ENCODE measurements at regions not wholly inside any gene's neighbourhood (a gene's known extent, or its start where the extent isn't known, plus 50 kb on each side); places are given as distances from the start of the nearest gene placed in this dataset.

- H3K27me3 ChIP-seq (ENCODE audit: low read depth) = no peaks in the 10 kb centered on the region
- H3K27ac ChIP-seq (replicated peaks) = no peak overlapping the region
- TF ChIP-seq CTCF (IDR thresholded peaks at IDR 0.05; ENCODE audit: borderline replicate concordance) = no peak
- intact Hi-C loops (cut with micrococcal nuclease) = no loop called here
- H3K4me3 ChIP-seq = no peak overlapping the region
- DNase-seq = no peak
- H3K36me3 ChIP-seq = no peaks in the 10 kb centered on the region
- no peaks in the 10 kb centered on the region for H3K9me3 ChIP-seq (replicated peaks)
- H3K4me1 ChIP-seq = no peaks in the 10 kb centered on the region
Measured at GRCh38 chr13:68051910-68052309, 821.8 kb upstream of the PCDH9 start.

GRCh38 chr13:68050761-68051160, 820.6 kb upstream of the PCDH9 start:
- Histone ChIP-seq H3K4me3 (no peak overlapping the region), H3K9me3 (replicated peaks) (no peaks in the 10 kb centered on the region), H3K4me1 (no peaks in the 10 kb centered on the region), H3K27ac (replicated peaks) (no peak overlapping the region), H3K27me3 (ENCODE audit: low read depth) (no peaks in the 10 kb centered on the region), H3K36me3 (no peaks in the 10 kb centered on the region)
- intact Hi-C loops (cut with micrococcal nuclease) = no loop called here
- no peak for TF ChIP-seq CTCF (IDR thresholded peaks at IDR 0.05; ENCODE audit: borderline replicate concordance)
- DNase-seq = no peak

GRCh38 chr13:68048802-68049359, 818.7 kb upstream of the PCDH9 start:
- no peak overlapping the region for H3K4me3 ChIP-seq
- no peak for TF ChIP-seq CTCF (IDR thresholded peaks at IDR 0.05; ENCODE audit: borderline replicate concordance)
- no peaks in the 10 kb centered on the region for H3K4me1 ChIP-seq
- H3K36me3 ChIP-seq = no peaks in the 10 kb centered on the region
- H3K27me3 ChIP-seq (ENCODE audit: low read depth) = no peaks in the 10 kb centered on the region
- no peak overlapping the region for H3K27ac ChIP-seq (replicated peaks)
- no peaks in the 10 kb centered on the region for H3K9me3 ChIP-seq (replicated peaks)
- intact Hi-C loops (cut with micrococcal nuclease) = no loop called here
- DNase-seq = no peak

- Histone ChIP-seq H3K4me1 (no peaks in the 10 kb centered on the region), H3K27me3 (ENCODE audit: low read depth) (no peaks in the 10 kb centered on the region), H3K36me3 (no peaks in the 10 kb centered on the region), H3K4me3 (no peak overlapping the region), H3K27ac (replicated peaks) (no peak overlapping the region), H3K9me3 (replicated peaks) (no peaks in the 10 kb centered on the region)
- no peak for TF ChIP-seq CTCF (IDR thresholded peaks at IDR 0.05; ENCODE audit: borderline replicate concordance)
- DNase-seq = no peak
- intact Hi-C loops (cut with micrococcal nuclease) = no loop called here
Measured at GRCh38 chr13:68047889-68048288, 817.8 kb upstream of the PCDH9 start.

GRCh38 chr13:68046903-68047302, 816.8 kb upstream of the PCDH9 start:
- Histone ChIP-seq H3K27ac (replicated peaks) (no peak overlapping the region), H3K4me1 (no peaks in the 10 kb centered on the region), H3K4me3 (no peak overlapping the region), H3K9me3 (replicated peaks) (no peaks in the 10 kb centered on the region), H3K36me3 (no peaks in the 10 kb centered on the region), H3K27me3 (ENCODE audit: low read depth) (no peaks in the 10 kb centered on the region)
- DNase-seq = no peak
- no peak for TF ChIP-seq CTCF (IDR thresholded peaks at IDR 0.05; ENCODE audit: borderline replicate concordance)
- intact Hi-C loops (cut with micrococcal nuclease) = no loop called here
